ENCODE measurements at regions not wholly inside any gene's neighbourhood (a gene's known extent, or its start where the extent isn't known, plus 50 kb on each side); places are given as distances from the start of the nearest gene placed in this dataset.

- TF ChIP-seq POLR2A (IDR thresholded peaks at IDR 0.05) (no peak), CTCF (IDR thresholded peaks at IDR 0.05) (no peak)
- Histone ChIP-seq H3K4me3 (no peak overlapping the region), H3K36me3 (no peaks in the 10 kb centered on the region), H3K27me3 (no peaks in the 10 kb centered on the region), H3K27ac (no peak overlapping the region), H3K4me1 (no peaks in the 10 kb centered on the region), H3K9me3 (no peaks in the 10 kb centered on the region)
- DNase-seq, result no peak
- intact Hi-C loops (cut with DNase I; ENCODE audit: low total_unique reads), result no loop called here
Observed at GRCh38 chr18:73756256-73757091, 391.2 kb downstream of the FBXO15 start.

- Histone ChIP-seq H3K4me1 (no peaks in the 10 kb centered on the region), H3K36me3 (no peaks in the 10 kb centered on the region), H3K9me3 (no peaks in the 10 kb centered on the region), H3K27me3 (no peaks in the 10 kb centered on the region), H3K4me3 (no peak overlapping the region), H3K27ac (no peak overlapping the region)
- DNase-seq, result no peak
- no peak for TF ChIP-seq POLR2A (IDR thresholded peaks at IDR 0.05)
- TF ChIP-seq CTCF (IDR thresholded peaks at IDR 0.05), result no peak
- intact Hi-C loops (cut with DNase I; ENCODE audit: low total_unique reads), result no loop called here
Observed at GRCh38 chr18:73752965-73753364, 394.7 kb downstream of the FBXO15 start.

- no peaks in the 10 kb centered on the region for H3K4me1 ChIP-seq
- intact Hi-C loops (cut with DNase I; ENCODE audit: low total_unique reads), result no loop called here
- no peaks in the 10 kb centered on the region for H3K27me3 ChIP-seq
- DNase-seq, result no peak
- H3K27ac ChIP-seq, result no peak overlapping the region
- no peak overlapping the region for H3K4me3 ChIP-seq
- TF ChIP-seq CTCF (IDR thresholded peaks at IDR 0.05) (no peak), POLR2A (IDR thresholded peaks at IDR 0.05) (no peak)
- no peaks in the 10 kb centered on the region for H3K9me3 ChIP-seq
- H3K36me3 ChIP-seq, result no peaks in the 10 kb centered on the region
Observed at GRCh38 chr18:73752546-73752945, 395.1 kb downstream of the FBXO15 start.

- intact Hi-C loops (cut with DNase I; ENCODE audit: low total_unique reads), result no loop called here
- no peaks in the 10 kb centered on the region for H3K9me3 ChIP-seq
- DNase-seq, result no peak
- no peaks in the 10 kb centered on the region for H3K36me3 ChIP-seq
- H3K27ac ChIP-seq, result no peak overlapping the region
- TF ChIP-seq POLR2A (IDR thresholded peaks at IDR 0.05), result no peak
- TF ChIP-seq CTCF (IDR thresholded peaks at IDR 0.05), result no peak
- H3K4me1 ChIP-seq, result no peaks in the 10 kb centered on the region
- H3K27me3 ChIP-seq, result no peaks in the 10 kb centered on the region
- H3K4me3 ChIP-seq, result no peak overlapping the region
Observed at GRCh38 chr18:73750052-73750451, 397.6 kb downstream of the FBXO15 start.

GRCh38 chr18:73749304-73749703 lies 398.3 kb downstream of the FBXO15 start:
- no peaks in the 10 kb centered on the region for H3K36me3 ChIP-seq
- H3K9me3 ChIP-seq, result no peaks in the 10 kb centered on the region
- H3K27ac ChIP-seq, result no peak overlapping the region
- H3K4me1 ChIP-seq, result no peaks in the 10 kb centered on the region
- no peak for DNase-seq
- TF ChIP-seq POLR2A (IDR thresholded peaks at IDR 0.05) (no peak), CTCF (IDR thresholded peaks at IDR 0.05) (no peak)
- no peak overlapping the region for H3K4me3 ChIP-seq
- H3K27me3 ChIP-seq, result no peaks in the 10 kb centered on the region
- intact Hi-C loops (cut with DNase I; ENCODE audit: low total_unique reads), result no loop called here
